ENCODE measurements at regions not wholly inside any gene's neighbourhood (a gene's known extent, or its start where the extent isn't known, plus 50 kb on each side); places are given as distances from the start of the nearest gene placed in this dataset.

- TF ChIP-seq EZH2 (IDR thresholded peaks at IDR 0.05; ENCODE audit: insufficient read depth, poor library complexity, severe bottlenecking) (no peak), EZH2phosphoT487 (IDR thresholded peaks at IDR 0.05; ENCODE audit: insufficient read depth, low read depth) (no peak)
Measured at GRCh38 chr7:68752485-68753178, 845.6 kb upstream of the AUTS2 start.

Measured in GM23248 (cell line).